ENCODE measurements at regions not wholly inside any gene's neighbourhood (a gene's known extent, or its start where the extent isn't known, plus 50 kb on each side); places are given as distances from the start of the nearest gene placed in this dataset.

- Histone ChIP-seq H3K4me1 (peaks cover 28% of the 10 kb centered on the region), H3K4me3 (no peak overlapping the region), H3K27ac (peak overlapping the region; percentile 35 to 58; a peak in 1 of 6 replicates), H3K9me3 (no peaks in the 10 kb centered on the region), H3K4me2 (no peak overlapping the region)
- ATAC-seq (no peak), DNase-seq (ENCODE audit: low read depth in 1 of 2, low spot score in 1 of 2) (no peak), FAIRE-seq (no peak)
- CTCF ChIA-PET = interaction anchor here (1.2 kb wide), 1 partner anchor 486 kb away, joined by 3 read pairs; no protein-coding TSS in a partner anchor
- POLR2A ChIA-PET = no interaction called here
- no peak for TF ChIP-seq FOXS1 (CRISPR knock-in tag; IDR thresholded peaks at IDR 0.05)
- no peak for TF ChIP-seq HOXB5 (CRISPR knock-in tag; IDR thresholded peaks at IDR 0.05)
- no peak for TF ChIP-seq EHMT2 (IDR thresholded peaks at IDR 0.05; ENCODE audit: low read depth)
- no peak for TF ChIP-seq EP300 (IDR thresholded peaks at IDR 0.05)
- no peak for TF ChIP-seq EHF (CRISPR knock-in tag; IDR thresholded peaks at IDR 0.05)
- no peak for TF ChIP-seq PBX3 (IDR thresholded peaks at IDR 0.05)
- TF ChIP-seq CEBPB (IDR thresholded peaks at IDR 0.05) = no peak
- no peak for TF ChIP-seq ZNF302 (CRISPR knock-in tag; IDR thresholded peaks at IDR 0.05)
- 68% methylated on average over 5 of the region's 5 CpGs for WGBS (ENCODE audit: missing lambda C conversion rate)
Measured at GRCh38 chr1:239891621-239892358, 199.9 kb upstream of the FMN2 start.

- no peak for ATAC-seq
Measured at GRCh38 chr1:239892602-239893001, 199.1 kb upstream of the FMN2 start.

GRCh38 chr1:239893127-239893731, 198.5 kb upstream of the FMN2 start:
- CTCF ChIA-PET = interaction anchor here (0.6 to 0.8 kb wide), 3 partner anchors 11 to 1902 kb away, joined by 3 read pairs; no protein-coding TSS in a partner anchor
- TF ChIP-seq PBX3 (IDR thresholded peaks at IDR 0.05) = no peak
- TF ChIP-seq BCL3 (IDR thresholded peaks at IDR 0.05) = 0 out of 3 replicates have a peak, but pooled peaks have one; percentile 18
- no peak for TF ChIP-seq POLR2A (IDR thresholded peaks at IDR 0.05; ENCODE audit: low read length)
- TF ChIP-seq TFCP2L1 (CRISPR knock-in tag; IDR thresholded peaks at IDR 0.05) = no peak
- TF ChIP-seq ZFP36 (IDR thresholded peaks at IDR 0.05; ENCODE audit: borderline replicate concordance, partially characterized antibody) = no peak
- peak; percentile 24 to 26; a peak in 2 of 5 replicates for TF ChIP-seq EP300 (IDR thresholded peaks at IDR 0.05)
- TF ChIP-seq HOXA7 (CRISPR knock-in tag; IDR thresholded peaks at IDR 0.05) = no peak
- no peak for TF ChIP-seq SREBF2 (IDR thresholded peaks at IDR 0.05)
- TF ChIP-seq RAD21 (conservative IDR thresholded peaks at IDR 0.05 in 1 of 2, IDR thresholded peaks at IDR 0.05 in 1 of 2) = peak in 1 of 2 experiments; percentile 23; a peak in 1 of 5 replicates
- no peak for TF ChIP-seq ZSCAN20 (CRISPR knock-in tag; IDR thresholded peaks at IDR 0.05)
- 0 out of 4 replicates have a peak, but pooled peaks of 1 of the 2 experiments have one; percentile 52 for TF ChIP-seq CEBPB (IDR thresholded peaks at IDR 0.05)
- no peak for TF ChIP-seq ELK1 (IDR thresholded peaks at IDR 0.05; ENCODE audit: low read depth, low read length)
- TF ChIP-seq JUN (IDR thresholded peaks at IDR 0.05) = 0 out of 5 replicates have a peak, but pooled peaks of 1 of the 2 experiments have one; percentile 26
- TF ChIP-seq RFX5 (IDR thresholded peaks at IDR 0.05) = no peak

More at GRCh38 chr1:239892602-239893001, 199.1 kb upstream of the FMN2 start:
- TF ChIP-seq FOSL2 (IDR thresholded peaks at IDR 0.05) (no peak), FOSL2 (CRISPR knock-in tag; IDR thresholded peaks at IDR 0.05) (no peak), ATOH8 (CRISPR knock-in tag; IDR thresholded peaks at IDR 0.05; ENCODE audit: low read depth) (no peak), JUN (IDR thresholded peaks at IDR 0.05) (no peak), HES2 (IDR thresholded peaks at IDR 0.05) (no peak), EHF (CRISPR knock-in tag; IDR thresholded peaks at IDR 0.05) (no peak), E2F6 (IDR thresholded peaks at IDR 0.05; ENCODE audit: borderline replicate concordance, low read depth) (no peak), HEYL (CRISPR knock-in tag; IDR thresholded peaks at IDR 0.05) (no peak), HDAC2 (IDR thresholded peaks at IDR 0.05) (no peak)
- peak overlapping the region; percentile 58 for H3K4me2 ChIP-seq
- H3K4me3 ChIP-seq = no peak overlapping the region
- H3K27ac ChIP-seq = peak overlapping the region; percentile 53 to 58
- CTCF ChIA-PET = interaction anchor here (0.6 kb wide), 1 partner anchor 1901 kb away, joined by 3 read pairs; no protein-coding TSS in a partner anchor
- no peaks in the 10 kb centered on the region for H3K9me3 ChIP-seq
- DNase-seq (ENCODE audit: low read depth in 1 of 2, low spot score in 1 of 2) = no peak
- POLR2A ChIA-PET = no interaction called here
- FAIRE-seq = no peak
- peaks cover 33% of the 10 kb centered on the region for H3K4me1 ChIP-seq

More at GRCh38 chr1:239893127-239893731, 198.5 kb upstream of the FMN2 start:
- H3K4me1 ChIP-seq = peaks cover 36% of the 10 kb centered on the region
- no peak overlapping the region for H3K4me3 ChIP-seq
- FAIRE-seq (peak; percentile 28), ATAC-seq (peak; percentile 59 to 88), DNase-seq (ENCODE audit: low read depth in 1 of 2, low spot score in 1 of 2) (peak; percentile 37 to 73)
- peak overlapping the region; percentile 53 to 58 for H3K27ac ChIP-seq
- peak overlapping the region; percentile 58 for H3K4me2 ChIP-seq
- no peaks in the 10 kb centered on the region for H3K9me3 ChIP-seq
- 2% methylated on average over 3 of the region's 3 CpGs for WGBS (ENCODE audit: missing lambda C conversion rate)
- POLR2A ChIA-PET = no interaction called here

Measured in A549 (cell line).